Neural progenitor cell (in vitro differentiated cells): ENCODE measurements at regions not wholly inside any gene's neighbourhood (a gene's known extent, or its start where the extent isn't known, plus 50 kb on each side); places are given as distances from the start of the nearest gene placed in this dataset.

Experiments
- DNase-seq: peaks from one replicate; pipeline ENCODE4 v3.0.0-alpha.2; 2016; ENCODE audit warnings: low spot score
- H2AFZ ChIP-seq: fragments of 200-600 bp; sonication (generic); replicated peaks from 2 replicates; pipeline ENCODE4 v1.6.1; 2016; ENCODE audit warnings: antibody characterized with exemption
- H3F3A ChIP-seq: fragments of 200-600 bp; sonication (generic); 2 replicates; pipeline ENCODE4 v1.6.1; 2016; ENCODE audit warnings: antibody characterized with exemption, low read depth
- H3K27ac ChIP-seq: fragments of 200-600 bp; sonication (generic); 2 replicates; pipeline ENCODE4 v1.5.1; 2016; ENCODE audit warnings: mild to moderate bottlenecking
- H3K27me3 ChIP-seq: fragments of 200-600 bp; sonication (generic); 2 replicates; pipeline ENCODE4 v1.6.1; 2016; ENCODE audit warnings: mild to moderate bottlenecking, moderate library complexity
- H3K36me3 ChIP-seq: fragments of 200-600 bp; sonication (generic); 2 replicates; pipeline ENCODE4 v1.5.1; 2016
- H3K4me1 ChIP-seq: fragments of 200-600 bp; sonication (generic); 2 replicates; pipeline ENCODE4 v1.6.1; 2016; ENCODE audit warnings: mixed run types
- H3K4me2 ChIP-seq: fragments of 200-600 bp; sonication (generic); 2 replicates; pipeline ENCODE4 v1.6.1; 2016
- H3K4me3 ChIP-seq: fragments of 200-600 bp; sonication (generic); 2 replicates; pipeline ENCODE4 v1.5.1; 2016
- H3K79me2 ChIP-seq: fragments of 200-600 bp; sonication (generic); 2 replicates; pipeline ENCODE4 v1.6.1; 2016; ENCODE audit warnings: low read depth
- H3K9ac ChIP-seq: fragments of 200-600 bp; sonication (generic); 2 replicates; pipeline ENCODE4 v1.6.1; 2016
- H3K9me3 ChIP-seq: fragments of 200-600 bp; sonication (generic); 2 replicates; pipeline ENCODE4 v1.5.1; 2016; ENCODE audit warnings: low read depth
- H4K20me1 ChIP-seq: fragments of 200-600 bp; sonication (generic); 2 replicates; pipeline ENCODE4 v1.6.1; 2016; ENCODE audit warnings: low read depth
- H3K27ac Mint-ChIP-seq: 3 replicates; pipeline ENCODE4 v1.8.0; 2021; ENCODE audit warnings: mixed read lengths
- H3K27me3 Mint-ChIP-seq: 2 replicates; pipeline ENCODE4 v1.8.0; 2022; ENCODE audit warnings: low read depth, mild to moderate bottlenecking, inconsistent platforms, moderate library complexity, mixed read lengths; ENCODE audit not compliant: insufficient read depth
- H3K36me3 Mint-ChIP-seq: 3 replicates; pipeline ENCODE4 v1.8.0; 2021; ENCODE audit warnings: mixed read lengths
- H3K4me1 Mint-ChIP-seq: 3 replicates; pipeline ENCODE4 v1.8.0; 2021; ENCODE audit warnings: mixed read lengths
- H3K4me3 Mint-ChIP-seq: 3 replicates; pipeline ENCODE4 v1.8.0; 2021; ENCODE audit warnings: mild to moderate bottlenecking, moderate library complexity, mixed read lengths
- H3K9me3 Mint-ChIP-seq: 3 replicates; pipeline ENCODE4 v1.8.0; 2020; ENCODE audit warnings: mixed read lengths
- EZH2 ChIP-seq: fragments of 200-600 bp; sonication (generic); IDR thresholded peaks from 2 replicates; pipeline ENCODE4 v1.6.1; 2017; ENCODE audit warnings: antibody characterized with exemption, mild to moderate bottlenecking, moderate library complexity
- EZH2phosphoT487 ChIP-seq: fragments of 200-600 bp; sonication (generic); IDR thresholded peaks from 2 replicates; pipeline ENCODE4 v1.6.1; 2017; ENCODE audit warnings: antibody characterized with exemption
- TF ChIP-seq, protein P1 (sequence below): fragments of 200-600 bp; sonication (generic); IDR thresholded peaks from 2 replicates; pipeline ENCODE4 v1.5.1; 2017; ENCODE audit warnings: antibody characterized with exemption, mild to moderate bottlenecking

GRCh38 chr16:7031031-7031430 lies 301.6 kb upstream of the RBFOX1 start:
- H2AFZ ChIP-seq: no peak overlapping the region

GRCh38 chr16:7027401-7027800 lies 305.2 kb upstream of the RBFOX1 start:
- H3K79me2 ChIP-seq: no peaks in the 10 kb centered on the region
- peaks cover 15% of the 10 kb centered on the region for H3F3A ChIP-seq
- no peak overlapping the region for H3K27ac ChIP-seq
- peak overlapping the region; percentile 48 for H3K4me2 ChIP-seq
- Mint-ChIP-seq H3K27ac (peak overlapping the region; percentile 36), H3K4me1 (peaks cover 26% of the 10 kb centered on the region), H3K9me3 (peaks cover 5% of the 10 kb centered on the region), H3K27me3 (peaks cover 2% of the 10 kb centered on the region), H3K4me3 (peak overlapping the region; percentile 8), H3K36me3 (no peaks in the 10 kb centered on the region)
- H3K4me3 ChIP-seq: no peak overlapping the region
- no peaks in the 10 kb centered on the region for H3K36me3 ChIP-seq
- TF ChIP-seq, protein P1, sequence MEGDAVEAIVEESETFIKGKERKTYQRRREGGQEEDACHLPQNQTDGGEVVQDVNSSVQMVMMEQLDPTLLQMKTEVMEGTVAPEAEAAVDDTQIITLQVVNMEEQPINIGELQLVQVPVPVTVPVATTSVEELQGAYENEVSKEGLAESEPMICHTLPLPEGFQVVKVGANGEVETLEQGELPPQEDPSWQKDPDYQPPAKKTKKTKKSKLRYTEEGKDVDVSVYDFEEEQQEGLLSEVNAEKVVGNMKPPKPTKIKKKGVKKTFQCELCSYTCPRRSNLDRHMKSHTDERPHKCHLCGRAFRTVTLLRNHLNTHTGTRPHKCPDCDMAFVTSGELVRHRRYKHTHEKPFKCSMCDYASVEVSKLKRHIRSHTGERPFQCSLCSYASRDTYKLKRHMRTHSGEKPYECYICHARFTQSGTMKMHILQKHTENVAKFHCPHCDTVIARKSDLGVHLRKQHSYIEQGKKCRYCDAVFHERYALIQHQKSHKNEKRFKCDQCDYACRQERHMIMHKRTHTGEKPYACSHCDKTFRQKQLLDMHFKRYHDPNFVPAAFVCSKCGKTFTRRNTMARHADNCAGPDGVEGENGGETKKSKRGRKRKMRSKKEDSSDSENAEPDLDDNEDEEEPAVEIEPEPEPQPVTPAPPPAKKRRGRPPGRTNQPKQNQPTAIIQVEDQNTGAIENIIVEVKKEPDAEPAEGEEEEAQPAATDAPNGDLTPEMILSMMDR: no peak
- TF ChIP-seq EZH2phosphoT487 (no peak), EZH2 (no peak)
- DNase-seq: peak; percentile 59
- H4K20me1 ChIP-seq: no peaks in the 10 kb centered on the region
- H3K27me3 ChIP-seq: no peaks in the 10 kb centered on the region
- H3K9me3 ChIP-seq: no peaks in the 10 kb centered on the region
- peaks cover 25% of the 10 kb centered on the region for H3K4me1 ChIP-seq
- no peak overlapping the region for H2AFZ ChIP-seq
- H3K9ac ChIP-seq: no peak overlapping the region

More at GRCh38 chr16:7031031-7031430, 301.6 kb upstream of the RBFOX1 start:
- Histone ChIP-seq H3K4me3 (no peak overlapping the region), H3K4me2 (no peak overlapping the region), H3K27ac (no peak overlapping the region), H3K79me2 (no peaks in the 10 kb centered on the region), H4K20me1 (no peaks in the 10 kb centered on the region), H3K27me3 (no peaks in the 10 kb centered on the region), H3K4me1 (peaks cover 21% of the 10 kb centered on the region), H3F3A (peaks cover 15% of the 10 kb centered on the region), H3K9ac (no peak overlapping the region), H3K36me3 (no peaks in the 10 kb centered on the region), H3K9me3 (no peaks in the 10 kb centered on the region)
- TF ChIP-seq EZH2: no peak
- TF ChIP-seq EZH2phosphoT487: no peak
- TF ChIP-seq, protein P1: no peak
- H3K27me3 Mint-ChIP-seq: no peaks in the 10 kb centered on the region
- no peak overlapping the region for H3K27ac Mint-ChIP-seq
- no peak for DNase-seq
- no peak overlapping the region for H3K4me3 Mint-ChIP-seq
- H3K9me3 Mint-ChIP-seq: peaks cover 5% of the 10 kb centered on the region
- H3K36me3 Mint-ChIP-seq: no peaks in the 10 kb centered on the region
- H3K4me1 Mint-ChIP-seq: peaks cover 23% of the 10 kb centered on the region

DNA sequence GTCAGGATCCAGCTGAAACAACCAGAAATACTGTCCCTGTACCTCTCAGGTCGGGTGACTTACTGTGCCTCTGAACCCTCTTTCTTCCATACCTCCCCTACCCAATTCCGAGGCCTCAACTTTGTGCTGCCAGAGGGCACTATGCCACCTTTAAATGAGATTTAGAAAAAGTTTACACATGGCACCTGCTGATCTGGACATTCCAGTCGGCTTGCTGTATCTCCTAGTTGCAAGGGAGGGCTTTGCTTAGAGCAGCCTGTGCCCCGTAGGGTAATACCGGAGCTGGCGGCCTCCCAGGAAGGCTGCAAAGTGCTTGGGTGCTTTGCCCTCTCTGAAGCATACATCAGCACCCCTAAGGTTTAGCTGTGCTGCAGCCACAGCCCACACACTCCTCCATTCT lies 306.0 kb upstream of the RBFOX1 start:
- Mint-ChIP-seq H3K4me3 (peak overlapping the region; percentile 34), H3K4me1 (peaks cover 26% of the 10 kb centered on the region), H3K9me3 (peaks cover 5% of the 10 kb centered on the region), H3K27me3 (peaks cover 2% of the 10 kb centered on the region), H3K27ac (no peak overlapping the region), H3K36me3 (no peaks in the 10 kb centered on the region)
- Histone ChIP-seq H2AFZ (no peak overlapping the region), H3K79me2 (no peaks in the 10 kb centered on the region), H3K4me3 (no peak overlapping the region), H3K9ac (no peak overlapping the region), H3K27me3 (no peaks in the 10 kb centered on the region), H3K9me3 (no peaks in the 10 kb centered on the region), H3K4me2 (peak overlapping the region; percentile 48), H3K27ac (no peak overlapping the region), H3K4me1 (peaks cover 25% of the 10 kb centered on the region), H3K36me3 (no peaks in the 10 kb centered on the region), H3F3A (peaks cover 15% of the 10 kb centered on the region), H4K20me1 (no peaks in the 10 kb centered on the region)
- DNase-seq: peak; percentile 41
- TF ChIP-seq, protein P1: no peak
- TF ChIP-seq EZH2 (no peak), EZH2phosphoT487 (no peak)
